Activated CD8-positive, alpha-beta T cell treated with anti-CD3 and anti-CD28 coated beads, Interleukin-2, amount 10 ng/mL, durations not matched to agents 7 days and 5 days (primary cell): ENCODE measurements at regions not wholly inside any gene's neighbourhood (a gene's known extent, or its start where the extent isn't known, plus 50 kb on each side); places are given as distances from the start of the nearest gene placed in this dataset.

Source experiments
- ATAC-seq: fragments of 150-1000 bp; cut with Tn5 transposase; one replicate; pipeline ENCODE4 v1.10.0; 2021; ENCODE audit warnings: moderate library complexity
- CTCF ChIA-PET: fragments of 350-600 bp; sonication (Branson Sonifier 250); formaldehyde crosslinking; loops from one replicate; lab custom pipeline; 2021; ENCODE audit warnings: antibody characterized with exemption; lab: Charles Lee
- POLR2A ChIA-PET: fragments of 350-600 bp; sonication (Branson Sonifier 250); formaldehyde crosslinking; loops from one replicate; lab custom pipeline; 2021; ENCODE audit warnings: antibody characterized with exemption; lab: Charles Lee
- DNase-seq: peaks from one replicate; pipeline ENCODE4 v3.0.0-alpha.2; 2020
- H3K27ac Mint-ChIP-seq: one replicate; pipeline ENCODE4 v1.8.0; 2021; ENCODE audit warnings: mild to moderate bottlenecking, mixed read lengths
- H3K27me3 Mint-ChIP-seq: one replicate; pipeline ENCODE4 v1.8.0; 2021; ENCODE audit warnings: low read depth, mixed read lengths
- H3K36me3 Mint-ChIP-seq: one replicate; pipeline ENCODE4 v1.8.0; 2021; ENCODE audit warnings: low read depth, mixed read lengths
- H3K4me1 Mint-ChIP-seq: one replicate; pipeline ENCODE4 v1.8.0; 2021; ENCODE audit warnings: low read depth, mixed read lengths
- H3K4me3 Mint-ChIP-seq: one replicate; pipeline ENCODE4 v1.8.0; 2021; ENCODE audit warnings: mild to moderate bottlenecking, mixed read lengths
- H3K9me3 Mint-ChIP-seq: one replicate; pipeline ENCODE4 v1.8.0; 2022; ENCODE audit warnings: mixed read lengths; ENCODE audit not compliant: insufficient read depth

GRCh38 chr1:198889101-198889500, 250.3 kb downstream of the PTPRC start:
- no peak overlapping the region for H3K27ac Mint-ChIP-seq
- no peaks in the 10 kb centered on the region for H3K9me3 Mint-ChIP-seq
- DNase-seq (no peak), ATAC-seq (no peak)
- peaks cover 16% of the 10 kb centered on the region for H3K4me1 Mint-ChIP-seq
- H3K27me3 Mint-ChIP-seq: no peaks in the 10 kb centered on the region
- no peak overlapping the region for H3K4me3 Mint-ChIP-seq
- ChIA-PET CTCF (interaction anchor here (0.9 to 1.4 kb wide), 2 partner anchors 224 to 354 kb away, joined by 3 read pairs; no protein-coding TSS in a partner anchor), POLR2A (no interaction called here)
- peaks cover 54% of the 10 kb centered on the region for H3K36me3 Mint-ChIP-seq

DNA sequence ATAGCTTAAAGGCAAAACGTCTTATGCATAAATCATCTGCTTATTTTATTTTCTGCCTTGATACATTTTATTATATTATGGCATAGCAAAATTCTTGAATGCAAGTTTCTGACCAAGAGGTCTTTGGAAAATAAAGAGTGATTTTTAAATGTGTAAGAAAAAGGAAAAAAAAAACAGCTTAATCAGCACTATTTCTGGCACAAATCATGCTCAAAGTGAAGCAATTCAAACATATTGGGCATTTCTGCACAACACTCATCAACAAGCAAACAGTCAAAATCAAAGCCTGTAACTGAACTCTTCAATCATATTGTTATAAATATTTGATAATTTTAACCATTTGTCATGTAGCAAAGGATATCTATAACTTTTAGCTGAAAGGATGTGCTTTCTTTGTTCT, 250.9 kb downstream of the PTPRC start:
- ChIA-PET CTCF (interaction anchor here (0.9 to 1.4 kb wide), 2 partner anchors 223 to 353 kb away, joined by 3 read pairs; no protein-coding TSS in a partner anchor), POLR2A (no interaction called here)
- H3K27me3 Mint-ChIP-seq: no peaks in the 10 kb centered on the region
- no peaks in the 10 kb centered on the region for H3K9me3 Mint-ChIP-seq
- H3K4me1 Mint-ChIP-seq: peaks cover 17% of the 10 kb centered on the region
- ATAC-seq: no peak
- peaks cover 56% of the 10 kb centered on the region for H3K36me3 Mint-ChIP-seq
- H3K27ac Mint-ChIP-seq: no peak overlapping the region
- no peak overlapping the region for H3K4me3 Mint-ChIP-seq
- DNase-seq: no peak

DNA sequence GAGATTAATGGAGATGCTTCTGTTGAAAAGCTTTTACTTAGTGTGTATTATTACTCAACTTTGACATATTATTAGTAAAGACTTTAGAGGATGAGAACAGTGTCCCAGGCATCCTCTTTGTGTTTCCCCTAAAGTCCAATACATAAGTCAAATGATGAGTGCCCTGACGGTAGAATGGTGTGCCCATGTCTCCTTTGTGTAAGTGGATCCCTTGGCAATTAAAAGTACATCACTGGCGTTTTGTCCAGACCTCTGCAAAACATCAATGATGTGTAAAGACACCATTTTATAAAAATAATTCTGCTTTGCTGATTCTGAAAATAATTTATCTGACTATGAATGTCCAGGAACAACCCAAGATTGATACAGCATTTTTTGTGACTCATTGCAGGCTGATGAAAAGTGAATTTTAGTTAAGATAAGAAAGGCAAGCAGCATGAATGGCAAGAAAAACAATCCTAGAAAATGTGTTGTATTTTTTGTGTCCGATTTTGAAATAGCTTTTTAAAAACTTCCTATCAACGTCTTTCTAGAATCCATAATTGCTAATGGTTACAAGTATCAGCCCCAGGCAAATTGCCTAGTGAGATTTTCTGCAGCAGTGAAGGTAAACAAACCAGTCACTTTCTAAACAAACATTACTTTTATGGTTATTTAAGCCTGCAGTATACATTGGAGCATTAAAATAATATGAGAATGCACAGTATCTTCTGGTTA, 251.5 kb downstream of the PTPRC start:
- Mint-ChIP-seq H3K27me3 (no peaks in the 10 kb centered on the region), H3K4me3 (no peak overlapping the region), H3K4me1 (peaks cover 17% of the 10 kb centered on the region), H3K27ac (no peak overlapping the region), H3K9me3 (no peaks in the 10 kb centered on the region), H3K36me3 (peaks cover 55% of the 10 kb centered on the region)
- POLR2A ChIA-PET: no interaction called here
- DNase-seq: no peak
- CTCF ChIA-PET: interaction anchor here (1.4 kb wide), 1 partner anchor 223 kb away, joined by 3 read pairs; no protein-coding TSS in a partner anchor
- ATAC-seq: no peak

- Mint-ChIP-seq H3K4me3 (no peak overlapping the region), H3K36me3 (peaks cover 63% of the 10 kb centered on the region), H3K4me1 (peaks cover 18% of the 10 kb centered on the region), H3K27ac (no peak overlapping the region), H3K27me3 (no peaks in the 10 kb centered on the region), H3K9me3 (no peaks in the 10 kb centered on the region)
- CTCF ChIA-PET: interaction anchor here (0.6 to 0.8 kb wide), 2 partner anchors 221 to 422 kb away, joined by 3 read pairs; no protein-coding TSS in a partner anchor
- DNase-seq (no peak), ATAC-seq (no peak)
- POLR2A ChIA-PET: no interaction called here
These were observed 253.2 kb downstream of the PTPRC start for GRCh38 chr1:198892065-198892464.

DNA sequence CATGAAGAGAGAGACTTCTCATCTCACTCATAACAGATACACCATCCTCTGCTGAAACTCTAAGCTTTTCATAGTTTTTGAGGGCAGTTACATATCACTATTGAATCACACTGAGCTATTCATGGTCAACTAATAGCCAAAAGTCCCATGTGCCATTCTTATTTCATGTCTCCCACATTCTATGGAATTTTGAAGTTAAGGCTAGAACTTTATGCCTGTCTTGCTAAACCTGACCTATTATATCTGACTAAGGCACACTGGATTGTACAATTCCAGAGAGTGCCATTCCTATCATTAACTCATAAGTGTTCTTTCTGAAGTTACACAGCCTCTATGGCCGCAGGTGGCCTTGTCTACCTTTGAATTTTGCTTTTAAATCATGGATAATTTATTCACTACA, 254.3 kb downstream of the PTPRC start:
- H3K36me3 Mint-ChIP-seq: peaks cover 69% of the 10 kb centered on the region
- ATAC-seq (no peak), DNase-seq (no peak)
- H3K4me1 Mint-ChIP-seq: peaks cover 20% of the 10 kb centered on the region
- no peak overlapping the region for H3K27ac Mint-ChIP-seq
- H3K9me3 Mint-ChIP-seq: no peaks in the 10 kb centered on the region
- no peaks in the 10 kb centered on the region for H3K27me3 Mint-ChIP-seq
- POLR2A ChIA-PET: interaction anchor here (1.5 kb wide), 1 partner anchor 11 kb away, joined by 3 read pairs; no protein-coding TSS in a partner anchor
- H3K4me3 Mint-ChIP-seq: no peak overlapping the region
- CTCF ChIA-PET: interaction anchor here (1.0 to 1.6 kb wide), 2 partner anchors 9 to 351 kb away, joined by 4 to 5 read pairs; no protein-coding TSS in a partner anchor

DNA sequence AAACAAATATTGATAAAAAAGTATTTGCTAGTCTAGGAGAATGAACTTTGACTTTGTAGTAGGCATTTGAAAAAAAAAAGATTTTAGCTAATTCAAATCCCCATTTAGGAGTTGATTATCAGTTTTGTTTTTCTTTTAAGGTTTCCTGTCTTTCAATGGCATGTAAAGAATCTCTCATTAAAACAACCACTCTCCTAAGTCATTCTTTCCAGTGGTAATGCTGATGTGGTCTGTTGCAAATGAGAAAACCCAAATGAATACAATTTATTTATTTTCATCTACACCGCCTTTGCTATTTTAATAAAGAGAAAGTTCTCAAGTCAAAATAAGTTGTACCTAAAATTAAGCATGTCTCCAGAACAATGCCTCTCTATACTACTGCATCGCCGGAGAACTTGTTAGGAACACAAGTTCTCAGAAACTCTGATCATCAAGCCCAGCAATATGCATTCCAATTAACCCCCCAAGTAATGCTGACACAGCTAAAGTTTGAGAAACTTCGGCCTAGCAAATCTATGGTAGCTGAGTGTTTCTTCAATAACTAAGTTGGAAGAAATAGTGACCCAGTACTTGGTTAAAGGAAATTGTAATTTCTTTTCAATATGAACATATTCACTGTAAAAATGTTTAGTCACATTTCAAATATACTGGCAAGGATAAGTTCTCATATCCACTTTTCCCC, 255.1 kb downstream of the PTPRC start:
- Mint-ChIP-seq H3K4me3 (no peak overlapping the region), H3K4me1 (peaks cover 20% of the 10 kb centered on the region), H3K9me3 (no peaks in the 10 kb centered on the region), H3K36me3 (peaks cover 73% of the 10 kb centered on the region), H3K27ac (no peak overlapping the region), H3K27me3 (no peaks in the 10 kb centered on the region)
- no peak for DNase-seq
- no peak for ATAC-seq
- ChIA-PET CTCF (interaction anchor here (1.2 to 1.6 kb wide), 2 partner anchors 10 to 11 kb away, joined by 3 to 5 read pairs; no protein-coding TSS in a partner anchor), POLR2A (interaction anchor here (1.0 to 1.5 kb wide), 2 partner anchors 9 to 10 kb away, joined by 3 read pairs; no protein-coding TSS in a partner anchor)

- ATAC-seq (no peak), DNase-seq (no peak)
- peaks cover 60% of the 10 kb centered on the region for H3K36me3 Mint-ChIP-seq
- no peak overlapping the region for H3K4me3 Mint-ChIP-seq
- no peaks in the 10 kb centered on the region for H3K9me3 Mint-ChIP-seq
- POLR2A ChIA-PET: no interaction called here
- no peaks in the 10 kb centered on the region for H3K27me3 Mint-ChIP-seq
- no peak overlapping the region for H3K27ac Mint-ChIP-seq
- H3K4me1 Mint-ChIP-seq: peaks cover 32% of the 10 kb centered on the region
- CTCF ChIA-PET: interaction anchor here (1.5 kb wide), 1 partner anchor 212 kb away, joined by 3 read pairs; no protein-coding TSS in a partner anchor
These were observed 262.4 kb downstream of the PTPRC start for GRCh38 chr1:198901266-198901665.

DNA sequence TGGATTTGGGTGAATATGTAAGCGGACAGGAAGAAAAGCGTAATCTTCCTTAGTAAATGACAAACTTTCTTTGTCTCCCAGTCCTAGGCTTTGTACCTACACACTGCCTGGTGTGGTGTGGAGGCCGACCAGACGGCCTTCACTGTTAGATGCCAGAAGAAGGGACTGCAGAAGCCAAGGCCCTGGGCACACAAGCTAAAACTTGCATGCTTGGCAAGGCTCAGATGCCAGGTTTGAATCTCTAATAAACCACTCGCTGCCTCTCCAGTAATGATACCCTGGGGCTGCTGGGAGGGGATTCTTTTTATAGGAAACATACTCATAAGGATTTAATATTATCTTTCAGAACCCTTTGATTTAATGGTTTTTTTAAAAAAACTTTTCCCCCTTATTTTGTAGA, 263.8 kb downstream of the PTPRC start:
- Mint-ChIP-seq H3K27ac (no peak overlapping the region), H3K4me1 (peaks cover 43% of the 10 kb centered on the region), H3K9me3 (no peaks in the 10 kb centered on the region), H3K36me3 (peaks cover 64% of the 10 kb centered on the region), H3K27me3 (no peaks in the 10 kb centered on the region), H3K4me3 (no peak overlapping the region)
- ChIA-PET CTCF (interaction anchor here (0.9 to 1.5 kb wide), 2 partner anchors 211 to 340 kb away, joined by 3 read pairs; no protein-coding TSS in a partner anchor), POLR2A (interaction anchor here (1.1 kb wide), 1 partner anchor 9 kb away, joined by 3 read pairs; no protein-coding TSS in a partner anchor)
- no peak for DNase-seq
- no peak for ATAC-seq

DNA sequence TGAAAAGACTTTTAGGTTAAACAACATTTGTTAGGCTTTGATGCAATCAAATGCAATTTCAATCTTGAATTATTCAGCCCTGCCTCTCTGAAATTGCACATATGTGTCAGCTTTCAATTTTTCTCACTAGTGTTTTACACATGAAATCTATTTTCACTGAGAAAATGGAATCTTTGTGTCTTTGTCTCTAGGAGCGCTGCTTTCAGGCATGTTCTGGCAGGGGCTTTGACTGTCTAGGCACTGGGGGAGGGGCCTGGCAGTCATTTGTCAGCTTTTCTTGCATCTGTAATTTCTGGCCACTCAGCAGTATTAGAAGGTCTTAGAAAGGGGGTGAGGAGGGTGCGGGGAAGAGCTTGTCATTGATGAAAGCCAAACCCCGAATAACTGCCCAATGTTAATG, 264.4 kb downstream of the PTPRC start:
- ATAC-seq (no peak), DNase-seq (no peak)
- ChIA-PET POLR2A (interaction anchor here (1.0 to 1.1 kb wide), 2 partner anchors 9 kb away, joined by 3 read pairs; no protein-coding TSS in a partner anchor), CTCF (interaction anchor here (2.0 kb wide), 1 partner anchor 210 kb away, joined by 9 read pairs; no protein-coding TSS in a partner anchor)
- Mint-ChIP-seq H3K9me3 (no peaks in the 10 kb centered on the region), H3K36me3 (peaks cover 60% of the 10 kb centered on the region), H3K4me1 (peaks cover 43% of the 10 kb centered on the region), H3K27ac (no peak overlapping the region), H3K4me3 (no peak overlapping the region), H3K27me3 (no peaks in the 10 kb centered on the region)

- DNase-seq: no peak
- H3K4me1 Mint-ChIP-seq: peaks cover 46% of the 10 kb centered on the region
- ChIA-PET POLR2A (interaction anchor here (1.0 kb wide), 1 partner anchor 10 kb away, joined by 3 read pairs; no protein-coding TSS in a partner anchor), CTCF (interaction anchor here (2.0 kb wide), 1 partner anchor 209 kb away, joined by 9 read pairs; no protein-coding TSS in a partner anchor)
- no peak overlapping the region for H3K27ac Mint-ChIP-seq
- H3K4me3 Mint-ChIP-seq: no peak overlapping the region
- no peak for ATAC-seq
- H3K27me3 Mint-ChIP-seq: no peaks in the 10 kb centered on the region
- no peaks in the 10 kb centered on the region for H3K9me3 Mint-ChIP-seq
- H3K36me3 Mint-ChIP-seq: peaks cover 60% of the 10 kb centered on the region
These were observed 264.8 kb downstream of the PTPRC start for GRCh38 chr1:198903621-198904020.

DNA sequence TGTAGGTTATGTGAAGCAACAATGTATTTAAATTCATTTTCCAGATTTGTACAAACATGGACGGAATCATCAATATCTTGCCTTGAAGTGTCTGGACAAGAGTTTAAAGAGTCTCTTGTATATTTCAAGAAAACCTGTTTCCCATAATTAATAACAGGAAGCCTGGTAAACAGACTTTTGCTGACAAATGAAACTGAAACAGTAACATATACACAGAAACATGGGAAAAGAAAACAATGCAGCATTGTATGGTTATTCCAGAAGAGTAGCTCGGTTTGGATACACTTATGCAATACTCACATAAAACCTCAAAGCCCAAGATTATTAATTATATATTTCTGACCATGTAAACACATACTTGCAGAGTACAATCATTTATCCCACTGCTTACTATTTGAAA, 265.5 kb downstream of the PTPRC start:
- H3K4me1 Mint-ChIP-seq: peaks cover 46% of the 10 kb centered on the region

More for the DNA sequence above, 265.5 kb downstream of the PTPRC start:
- Mint-ChIP-seq H3K27ac (no peak overlapping the region), H3K9me3 (no peaks in the 10 kb centered on the region), H3K36me3 (peaks cover 59% of the 10 kb centered on the region), H3K4me3 (no peak overlapping the region), H3K27me3 (no peaks in the 10 kb centered on the region)
- ChIA-PET CTCF (interaction anchor here (1.5 to 2.0 kb wide), 2 partner anchors 209 to 340 kb away, joined by 3 to 9 read pairs; no protein-coding TSS in a partner anchor), POLR2A (interaction anchor here (1.0 kb wide), 1 partner anchor 10 kb away, joined by 3 read pairs; no protein-coding TSS in a partner anchor)
- DNase-seq (no peak), ATAC-seq (no peak)
